IPS DF 6.9 (cell line): ENCODE measurements at regions not wholly inside any gene's neighbourhood (a gene's known extent, or its start where the extent isn't known, plus 50 kb on each side); places are given as distances from the start of the nearest gene placed in this dataset.

Experiments
- DNase-seq: peaks from one replicate; pipeline ENCODE4 v3.0.0-alpha.2; 2013; ENCODE audit warnings: low read depth, low spot score
- H3K27ac ChIP-seq: one replicate; pipeline ENCODE4 v1.5.1; 2013; ENCODE audit warnings: low read length, control low read depth
- H3K27me3 ChIP-seq: 2 replicates; pipeline ENCODE4 v1.6.1; 2013; ENCODE audit warnings: mild to moderate bottlenecking, low read length; ENCODE audit not compliant: control insufficient read depth, insufficient read depth
- H3K36me3 ChIP-seq: 2 replicates; pipeline ENCODE4 v1.6.1; 2013; ENCODE audit warnings: low read length; ENCODE audit not compliant: control insufficient read depth, insufficient read depth
- H3K4me1 ChIP-seq: 2 replicates; pipeline ENCODE4 v1.6.1; 2013; ENCODE audit warnings: low read length; ENCODE audit not compliant: control insufficient read depth, insufficient read depth
- H3K4me3 ChIP-seq: 2 replicates; pipeline ENCODE4 v1.5.1; 2013; ENCODE audit warnings: mild to moderate bottlenecking, low read length
- H3K9me3 ChIP-seq: 2 replicates; pipeline ENCODE4 v1.6.1; 2013; ENCODE audit warnings: low read length, inconsistent platforms; ENCODE audit not compliant: control insufficient read depth, insufficient read depth
- WGBS: extraction: QIAGEN DNeasy Blood & Tissue Kit; methylation state at CpG from one replicate; pipeline ENCODE4 v1.1.7; 2013; ENCODE audit warnings: mixed read lengths, missing lambda C conversion rate; ENCODE audit not compliant: insufficient read length, insufficient coverage; 5-methylcytosine and 5-hydroxymethylcytosine counted together

GRCh38 chr6:40900791-40901190 is 138.2 kb downstream of the UNC5CL start:
- Histone ChIP-seq H3K4me3 (no peak overlapping the region), H3K36me3 (no peaks in the 10 kb centered on the region), H3K27me3 (peaks cover 2% of the 10 kb centered on the region; the same call in 1 of the 2 replicates), H3K9me3 (no peaks in the 10 kb centered on the region), H3K27ac (no peak overlapping the region), H3K4me1 (no peaks in the 10 kb centered on the region)
- no CpG with 5 or more reads among the region's 5 CpGs for WGBS
- no peak for DNase-seq

- Histone ChIP-seq H3K4me3 (no peak overlapping the region), H3K27me3 (peaks cover 2% of the 10 kb centered on the region; the same call in 1 of the 2 replicates), H3K4me1 (no peaks in the 10 kb centered on the region), H3K27ac (no peak overlapping the region), H3K9me3 (no peaks in the 10 kb centered on the region), H3K36me3 (no peaks in the 10 kb centered on the region)
- no CpG with 5 or more reads among the region's 7 CpGs for WGBS
- no peak for DNase-seq
These were observed 139.3 kb downstream of the UNC5CL start for GRCh38 chr6:40899684-40900155.

GRCh38 chr6:40898073-40898472 is 140.9 kb downstream of the UNC5CL start:
- Histone ChIP-seq H3K4me3 (no peak overlapping the region), H3K36me3 (no peaks in the 10 kb centered on the region), H3K27me3 (peaks cover 2% of the 10 kb centered on the region; the same call in 1 of the 2 replicates), H3K27ac (no peak overlapping the region), H3K4me1 (no peaks in the 10 kb centered on the region), H3K9me3 (no peaks in the 10 kb centered on the region)
- WGBS, result no CpG with 5 or more reads among the region's 1 CpG
- no peak for DNase-seq

- H3K4me1 ChIP-seq, result no peaks in the 10 kb centered on the region
- peaks cover 2% of the 10 kb centered on the region; the same call in 1 of the 2 replicates for H3K27me3 ChIP-seq
- no peaks in the 10 kb centered on the region for H3K9me3 ChIP-seq
- no peaks in the 10 kb centered on the region for H3K36me3 ChIP-seq
- WGBS, result no CpG with 5 or more reads among the region's 10 CpGs
- no peak overlapping the region for H3K4me3 ChIP-seq
- no peak for DNase-seq
- H3K27ac ChIP-seq, result no peak overlapping the region
These were observed 141.5 kb downstream of the UNC5CL start for GRCh38 chr6:40897390-40898003.

- no CpG with 5 or more reads among the region's 3 CpGs for WGBS
- DNase-seq, result no peak
- no peaks in the 10 kb centered on the region for H3K4me1 ChIP-seq
- no peaks in the 10 kb centered on the region for H3K36me3 ChIP-seq
- H3K4me3 ChIP-seq, result no peak overlapping the region
- H3K9me3 ChIP-seq, result no peaks in the 10 kb centered on the region
- peaks cover 2% of the 10 kb centered on the region; the same call in 1 of the 2 replicates for H3K27me3 ChIP-seq
- H3K27ac ChIP-seq, result no peak overlapping the region
These were observed 142.3 kb downstream of the UNC5CL start for GRCh38 chr6:40896696-40897095.

GRCh38 chr6:40894962-40895799 is 143.8 kb downstream of the UNC5CL start:
- H3K27me3 ChIP-seq, result no peaks in the 10 kb centered on the region
- DNase-seq, result peak; percentile 50
- H3K4me3 ChIP-seq, result no peak overlapping the region
- no CpG with 5 or more reads among the region's 14 CpGs for WGBS
- no peaks in the 10 kb centered on the region for H3K4me1 ChIP-seq
- no peaks in the 10 kb centered on the region for H3K36me3 ChIP-seq
- H3K9me3 ChIP-seq, result no peaks in the 10 kb centered on the region
- H3K27ac ChIP-seq, result no peak overlapping the region

- Histone ChIP-seq H3K27me3 (no peaks in the 10 kb centered on the region), H3K4me3 (no peak overlapping the region), H3K36me3 (no peaks in the 10 kb centered on the region), H3K9me3 (no peaks in the 10 kb centered on the region), H3K4me1 (no peaks in the 10 kb centered on the region), H3K27ac (no peak overlapping the region)
- no CpG with 5 or more reads among the region's 7 CpGs for WGBS
- DNase-seq, result no peak
These were observed 146.0 kb downstream of the UNC5CL start for GRCh38 chr6:40893021-40893420.

- Histone ChIP-seq H3K4me1 (no peaks in the 10 kb centered on the region), H3K27me3 (no peaks in the 10 kb centered on the region), H3K36me3 (no peaks in the 10 kb centered on the region), H3K27ac (no peak overlapping the region), H3K9me3 (no peaks in the 10 kb centered on the region), H3K4me3 (no peak overlapping the region)
- DNase-seq, result no peak
- no CpG with 5 or more reads among the region's 8 CpGs for WGBS
These were observed 146.8 kb downstream of the UNC5CL start for GRCh38 chr6:40892223-40892622.

- no peaks in the 10 kb centered on the region for H3K27me3 ChIP-seq
- H3K9me3 ChIP-seq, result no peaks in the 10 kb centered on the region
- H3K27ac ChIP-seq, result no peak overlapping the region
- H3K4me1 ChIP-seq, result no peaks in the 10 kb centered on the region
- DNase-seq, result no peak
- H3K36me3 ChIP-seq, result no peaks in the 10 kb centered on the region
- WGBS, result no CpG with 5 or more reads among the region's 8 CpGs
- H3K4me3 ChIP-seq, result no peak overlapping the region
These were observed 147.3 kb downstream of the UNC5CL start for GRCh38 chr6:40891686-40892085.

- no peak overlapping the region for H3K27ac ChIP-seq
- no peaks in the 10 kb centered on the region for H3K9me3 ChIP-seq
- no peaks in the 10 kb centered on the region for H3K36me3 ChIP-seq
- H3K4me1 ChIP-seq, result no peaks in the 10 kb centered on the region
- DNase-seq, result no peak
- no peak overlapping the region for H3K4me3 ChIP-seq
- H3K27me3 ChIP-seq, result no peaks in the 10 kb centered on the region
- no CpG with 5 or more reads among the region's 2 CpGs for WGBS
These were observed 147.9 kb downstream of the UNC5CL start for GRCh38 chr6:40891131-40891530.
